NCI-H526 treated with DMSO at 0.1 percent for 48 hours (cell line): ENCODE measurements at regions not wholly inside any gene's neighbourhood (a gene's known extent, or its start where the extent isn't known, plus 50 kb on each side); places are given as distances from the start of the nearest gene placed in this dataset.

Source experiments
- DNase-seq: peaks from one replicate; lab custom pipeline; 2025; lab: John Stamatoyannopoulos, UW

DNA sequence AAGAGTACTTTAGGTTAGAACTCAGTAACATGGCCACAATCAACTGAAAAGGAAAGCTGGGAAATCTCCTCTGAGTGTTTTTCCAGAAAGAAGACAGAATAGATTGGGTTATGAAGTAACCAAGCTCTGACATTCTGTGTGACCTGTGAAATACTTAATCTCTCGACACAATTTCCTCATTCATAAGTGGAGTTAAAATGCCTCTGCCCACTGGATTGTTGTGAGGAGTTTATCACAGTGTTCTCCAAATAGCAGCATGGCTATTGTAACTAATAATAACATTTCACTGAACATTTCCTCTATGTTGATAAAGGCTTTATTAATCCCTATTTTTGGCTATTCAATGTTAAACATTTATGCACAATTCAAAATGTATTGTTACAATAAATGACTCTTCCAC, 311.0 kb downstream of the GABRB2 start:
- no peak for DNase-seq

GRCh38 chr5:161233553-161233952, 313.0 kb downstream of the GABRB2 start:
- DNase-seq, result no peak

DNA sequence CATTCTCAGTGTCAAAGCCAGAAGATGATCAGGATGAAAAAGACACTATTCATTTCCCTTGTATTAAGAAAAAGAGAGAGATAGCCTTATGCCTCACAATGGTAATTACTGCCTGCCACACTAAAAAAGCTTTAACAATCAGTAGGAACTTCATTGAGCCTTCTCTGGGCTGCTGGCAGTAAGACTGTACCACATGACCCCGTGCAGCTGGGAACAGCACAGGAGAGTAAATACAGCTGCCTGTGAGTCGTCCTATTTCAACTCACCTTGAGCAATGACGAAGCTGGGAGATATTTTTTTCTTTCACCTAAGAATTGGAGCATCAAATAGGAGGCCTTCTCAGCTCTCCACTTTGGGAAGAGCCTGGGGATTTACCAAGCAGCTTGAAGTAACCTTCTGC, 316.3 kb downstream of the GABRB2 start:
- peak; percentile 41 for DNase-seq

- DNase-seq, result no peak
These were observed 326.7 kb downstream of the GABRB2 start for GRCh38 chr5:161219816-161220215.

DNA sequence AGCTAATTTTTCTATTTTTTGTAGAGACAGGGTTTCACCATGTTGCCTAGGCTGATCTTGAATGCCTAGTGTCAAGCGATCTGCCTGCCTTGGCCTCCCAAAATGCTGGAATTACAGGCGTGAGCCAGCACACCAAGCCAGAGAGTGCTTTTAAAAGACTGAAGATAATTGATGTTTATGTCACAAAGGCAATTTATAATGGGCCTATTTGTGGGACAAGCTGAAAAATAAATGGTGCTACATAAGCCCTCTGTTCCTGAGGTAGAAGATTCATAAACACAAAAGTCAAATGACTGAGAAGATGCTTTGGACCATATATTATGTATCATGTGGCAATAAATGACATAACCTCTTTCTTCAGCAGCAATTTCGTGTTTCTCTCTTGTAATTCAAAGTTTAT, 329.6 kb downstream of the GABRB2 start:
- DNase-seq, result no peak

GRCh38 chr5:161212123-161212712, 334.3 kb downstream of the GABRB2 start:
- DNase-seq, result no peak

DNA sequence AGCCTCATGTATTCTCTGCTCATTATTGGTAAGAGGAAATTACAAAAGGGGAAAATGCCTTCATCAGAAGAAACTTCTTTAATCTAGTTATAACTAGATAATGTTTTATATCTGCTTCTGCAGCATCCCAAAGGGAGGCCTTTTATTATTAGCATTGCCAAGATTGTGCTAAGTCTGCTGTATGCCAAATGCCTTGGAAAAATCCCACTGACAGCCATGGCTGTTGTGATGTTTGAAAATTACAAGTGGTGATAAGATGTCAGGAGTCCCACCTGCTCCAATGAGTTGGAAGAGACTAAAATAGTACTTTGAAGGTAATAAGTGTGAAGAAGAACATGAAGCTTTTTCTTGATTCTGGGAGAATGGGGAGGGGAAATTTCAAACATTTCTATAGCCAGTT, 345.0 kb downstream of the GABRB2 start:
- no peak for DNase-seq

GRCh38 chr5:161190778-161191177, 338.8 kb upstream of the ATP10B start:
- DNase-seq, result no peak

GRCh38 chr5:161190086-161190485, 338.1 kb upstream of the ATP10B start:
- no peak for DNase-seq

GRCh38 chr5:161189452-161189851, 337.4 kb upstream of the ATP10B start:
- DNase-seq, result no peak

GRCh38 chr5:161183559-161183958, 331.5 kb upstream of the ATP10B start:
- DNase-seq, result no peak

- DNase-seq, result no peak
These were observed 324.2 kb upstream of the ATP10B start for GRCh38 chr5:161176221-161176620.

DNA sequence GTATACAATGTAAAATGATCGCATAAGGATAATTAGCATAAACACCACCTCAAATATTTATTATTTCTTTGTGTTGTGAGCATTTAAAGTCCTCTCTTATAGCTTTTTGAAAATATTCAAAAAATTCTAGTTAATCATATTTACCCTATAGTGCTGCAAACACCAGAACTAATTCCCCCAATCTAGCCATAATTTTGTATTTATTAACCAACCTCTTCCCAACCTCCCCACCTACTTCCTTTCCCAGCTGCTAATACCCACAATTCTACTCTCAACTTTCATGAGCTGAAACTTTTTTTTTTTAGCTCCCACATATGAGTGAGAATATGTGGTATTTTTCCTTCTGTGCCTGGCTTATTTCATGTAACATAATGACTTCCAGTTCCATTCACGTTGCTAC, 317.8 kb upstream of the ATP10B start:
- DNase-seq, result no peak

- no peak for DNase-seq
These were observed 315.2 kb upstream of the ATP10B start for GRCh38 chr5:161167016-161167767.

DNA sequence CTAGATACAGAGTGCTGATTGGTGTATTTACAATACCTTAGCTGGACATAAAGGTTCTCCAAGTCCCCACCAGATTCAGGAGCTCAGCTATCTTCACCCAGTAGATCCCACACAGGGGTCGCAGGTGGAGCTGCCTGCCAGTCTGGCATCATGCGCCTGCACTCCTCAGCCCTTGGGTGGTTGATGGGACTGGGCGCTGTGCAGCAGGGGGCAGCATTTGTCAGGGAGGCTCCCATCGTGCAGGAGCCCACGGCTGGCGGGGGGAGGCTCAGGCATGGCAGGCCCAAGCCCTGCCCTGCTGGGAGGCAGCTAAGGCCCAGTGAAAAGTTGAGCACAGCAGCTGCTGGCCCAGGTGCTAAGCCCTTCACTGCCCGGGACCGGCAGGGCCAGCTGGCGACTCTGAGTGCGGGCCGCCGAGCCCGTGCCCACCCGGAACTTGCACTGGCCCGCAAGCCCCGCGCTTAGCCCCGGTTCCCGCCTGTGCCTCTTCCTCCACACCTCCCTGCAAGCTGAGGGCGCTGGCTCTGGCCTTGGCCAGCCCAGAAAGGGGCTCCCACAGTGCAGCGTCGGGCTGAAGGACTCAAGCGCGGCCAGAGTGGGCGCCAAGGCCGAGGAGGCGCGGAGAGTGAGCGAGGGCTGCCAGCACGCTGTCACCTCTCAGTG, 314.1 kb upstream of the ATP10B start:
- no peak for DNase-seq

- no peak for DNase-seq
These were observed 305.9 kb upstream of the ATP10B start for GRCh38 chr5:161157925-161158324.

GRCh38 chr5:161155451-161155850, 303.4 kb upstream of the ATP10B start:
- no peak for DNase-seq

DNA sequence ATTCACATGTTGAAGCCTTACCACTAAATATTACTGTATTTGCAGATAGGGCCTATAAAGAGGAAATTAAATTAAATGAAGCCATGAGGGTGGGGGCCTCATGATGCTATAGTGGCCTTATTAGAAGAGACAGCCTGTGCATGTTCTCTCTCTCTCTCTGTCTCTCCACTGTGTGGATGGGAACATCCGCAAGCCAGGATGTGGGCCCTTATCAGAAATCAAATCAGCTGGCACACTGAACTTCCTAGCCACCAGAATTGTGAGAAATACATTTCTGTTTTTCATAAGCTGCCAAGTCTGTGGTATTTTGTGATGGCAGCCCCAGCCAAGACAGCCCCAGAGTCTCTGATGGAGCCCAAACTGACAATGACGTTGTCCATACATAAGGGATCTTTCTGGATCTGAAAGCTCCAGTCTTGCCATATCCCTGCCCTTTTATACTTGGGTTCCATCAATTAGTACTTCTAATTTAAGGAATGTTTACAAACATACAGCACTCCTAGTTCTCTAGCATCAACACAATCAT, 300.5 kb upstream of the ATP10B start:
- no peak for DNase-seq

DNA sequence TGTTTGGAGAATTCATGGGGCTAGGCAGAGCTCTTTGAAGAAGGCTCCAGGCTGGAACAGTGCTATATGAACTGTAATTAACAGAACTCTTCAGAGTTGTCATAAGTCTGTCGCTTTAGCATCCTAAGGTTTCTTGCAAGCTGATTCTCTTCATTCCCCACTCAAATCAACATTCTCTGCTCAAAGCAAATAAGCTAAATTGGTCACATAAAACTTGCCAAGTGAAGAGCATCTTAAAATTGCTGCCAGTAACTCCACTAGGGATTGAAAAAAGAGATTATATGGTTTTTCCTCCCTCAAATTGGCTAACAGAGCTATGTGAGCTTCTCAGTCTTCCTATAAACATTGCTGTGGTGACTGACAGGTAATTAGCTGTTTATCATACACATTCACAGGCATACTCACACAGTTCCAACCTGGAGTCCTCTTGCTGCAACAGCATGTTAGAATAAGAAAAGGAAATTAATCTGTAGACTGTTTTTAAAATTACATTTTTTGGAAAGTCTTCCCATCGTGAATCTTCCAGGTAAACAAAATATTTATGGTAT, 298.5 kb upstream of the ATP10B start:
- DNase-seq, result no peak

DNA sequence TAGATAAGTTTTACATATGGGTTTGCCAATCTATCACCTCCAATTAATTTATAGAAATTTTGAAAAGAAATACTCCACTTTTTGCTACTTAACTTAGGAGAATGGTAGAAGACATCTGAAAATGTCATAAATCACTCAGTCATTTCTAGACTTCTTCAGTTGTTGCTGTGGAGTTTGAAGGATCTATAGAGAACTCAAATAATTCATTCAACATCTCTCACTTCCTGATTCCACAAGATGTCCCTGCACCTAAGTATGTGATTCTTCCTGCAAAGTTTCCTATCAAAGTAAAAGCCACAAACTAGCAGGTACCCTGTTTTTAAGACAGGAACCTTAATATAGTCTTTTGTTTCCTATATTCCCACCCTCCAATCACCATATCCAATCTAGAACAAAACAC, 297.1 kb upstream of the ATP10B start:
- DNase-seq, result no peak

DNA sequence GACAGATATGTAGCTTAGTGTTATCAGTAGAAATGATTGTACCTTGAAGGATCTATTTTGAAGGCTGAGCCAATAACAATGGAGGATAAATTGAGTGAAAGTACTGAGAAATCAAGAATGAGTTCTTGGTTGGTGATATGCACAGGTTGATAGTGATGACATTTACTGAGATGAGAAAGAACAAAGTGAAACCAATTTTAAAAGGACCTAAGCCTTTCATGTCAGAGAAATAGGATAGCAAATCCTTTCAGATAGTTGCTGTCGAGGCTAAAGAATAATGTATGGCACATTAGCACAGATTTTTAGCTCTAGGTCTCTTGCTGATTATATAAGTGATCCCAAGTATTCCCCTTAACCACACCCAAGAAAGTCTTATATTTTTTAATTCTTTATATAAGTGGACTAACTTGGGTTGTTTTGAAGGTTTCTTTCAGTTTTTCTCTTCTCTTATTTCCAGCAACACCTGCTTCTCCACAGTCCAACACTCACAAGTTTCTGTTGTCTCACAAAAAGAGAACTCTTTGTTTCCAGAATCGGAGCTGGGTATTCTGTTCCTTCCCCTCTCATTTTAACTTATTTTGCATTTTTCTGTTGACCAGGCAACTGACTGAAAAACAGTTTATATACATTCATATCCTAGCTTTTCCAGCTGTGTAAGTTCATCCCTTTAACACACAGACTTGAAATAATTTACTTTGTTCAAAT, 286.9 kb upstream of the ATP10B start:
- no peak for DNase-seq

- no peak for DNase-seq
These were observed 282.9 kb upstream of the ATP10B start for GRCh38 chr5:161134956-161135355.
